Coronary artery (tissue), 2 donors: ENCODE measurements at regions not wholly inside any gene's neighbourhood (a gene's known extent, or its start where the extent isn't known, plus 50 kb on each side); places are given as distances from the start of the nearest gene placed in this dataset.

Experiments used
- DNase-seq: peaks from one replicate; pipeline ENCODE4 v3.0.0-alpha.2; 2017; ENCODE audit warnings: low spot score
- H3K27ac ChIP-seq, 2 donors: fragments of 200-600 bp; sonication (generic); one replicate each; pipeline ENCODE4 v1.5.1; 2016 to 2019
- H3K4me3 ChIP-seq: fragments of 200-600 bp; sonication (generic); 2 replicates; pipeline ENCODE4 v1.5.1; 2016; ENCODE audit warnings: mild to moderate bottlenecking, moderate library complexity
- TF ChIP-seq, protein P1 (sequence below): fragments of 200-600 bp; sonication (generic); IDR thresholded peaks from one replicate; pipeline ENCODE4 v1.5.1; 2019; ENCODE audit warnings: antibody characterized with exemption

DNA sequence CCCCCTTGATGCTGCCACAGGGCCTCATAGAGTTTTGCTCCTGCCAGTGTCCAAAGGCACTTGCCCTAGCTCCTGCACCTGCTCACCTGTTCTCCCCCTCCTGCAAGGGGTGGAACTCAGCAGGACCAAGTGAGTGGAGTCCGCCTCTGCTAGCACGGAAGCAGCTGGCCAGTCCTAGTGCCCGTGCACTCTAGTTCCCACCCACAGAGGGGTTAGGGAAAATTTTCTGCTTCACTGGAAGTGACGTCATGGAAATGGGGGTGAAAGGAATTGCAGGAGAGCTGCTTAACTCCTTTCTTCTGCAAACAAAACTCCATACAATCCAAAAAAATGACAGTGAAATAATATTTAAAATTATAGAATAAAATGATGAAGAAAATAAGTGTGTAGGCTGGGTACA is 609.7 kb upstream of the SLITRK1 start:
- DNase-seq: no peak
- TF ChIP-seq, protein P1, sequence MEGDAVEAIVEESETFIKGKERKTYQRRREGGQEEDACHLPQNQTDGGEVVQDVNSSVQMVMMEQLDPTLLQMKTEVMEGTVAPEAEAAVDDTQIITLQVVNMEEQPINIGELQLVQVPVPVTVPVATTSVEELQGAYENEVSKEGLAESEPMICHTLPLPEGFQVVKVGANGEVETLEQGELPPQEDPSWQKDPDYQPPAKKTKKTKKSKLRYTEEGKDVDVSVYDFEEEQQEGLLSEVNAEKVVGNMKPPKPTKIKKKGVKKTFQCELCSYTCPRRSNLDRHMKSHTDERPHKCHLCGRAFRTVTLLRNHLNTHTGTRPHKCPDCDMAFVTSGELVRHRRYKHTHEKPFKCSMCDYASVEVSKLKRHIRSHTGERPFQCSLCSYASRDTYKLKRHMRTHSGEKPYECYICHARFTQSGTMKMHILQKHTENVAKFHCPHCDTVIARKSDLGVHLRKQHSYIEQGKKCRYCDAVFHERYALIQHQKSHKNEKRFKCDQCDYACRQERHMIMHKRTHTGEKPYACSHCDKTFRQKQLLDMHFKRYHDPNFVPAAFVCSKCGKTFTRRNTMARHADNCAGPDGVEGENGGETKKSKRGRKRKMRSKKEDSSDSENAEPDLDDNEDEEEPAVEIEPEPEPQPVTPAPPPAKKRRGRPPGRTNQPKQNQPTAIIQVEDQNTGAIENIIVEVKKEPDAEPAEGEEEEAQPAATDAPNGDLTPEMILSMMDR: no peak
- H3K27ac ChIP-seq: no peak overlapping the region
- H3K4me3 ChIP-seq: no peak overlapping the region

DNA sequence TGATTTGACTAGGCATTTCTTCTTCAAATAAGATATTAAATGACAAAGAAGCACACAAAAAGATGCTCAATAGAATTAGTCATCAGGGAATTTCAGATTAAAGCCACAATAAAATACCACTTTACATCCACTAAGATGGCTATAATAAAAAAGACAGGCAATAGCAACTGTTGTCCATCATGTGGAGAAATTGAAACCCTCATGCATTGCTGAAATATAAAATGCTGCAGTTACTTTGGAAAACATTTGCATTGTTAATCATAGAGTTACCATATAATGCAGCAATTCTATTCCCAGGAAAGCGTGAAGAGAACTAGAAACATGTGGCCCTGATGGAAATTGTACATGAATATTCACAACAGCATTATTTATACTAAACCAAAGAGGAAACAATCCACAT is 605.5 kb upstream of the SLITRK1 start:
- no peak overlapping the region for H3K4me3 ChIP-seq
- no peak overlapping the region for H3K27ac ChIP-seq
- TF ChIP-seq, protein P1: no peak
- DNase-seq: no peak

DNA sequence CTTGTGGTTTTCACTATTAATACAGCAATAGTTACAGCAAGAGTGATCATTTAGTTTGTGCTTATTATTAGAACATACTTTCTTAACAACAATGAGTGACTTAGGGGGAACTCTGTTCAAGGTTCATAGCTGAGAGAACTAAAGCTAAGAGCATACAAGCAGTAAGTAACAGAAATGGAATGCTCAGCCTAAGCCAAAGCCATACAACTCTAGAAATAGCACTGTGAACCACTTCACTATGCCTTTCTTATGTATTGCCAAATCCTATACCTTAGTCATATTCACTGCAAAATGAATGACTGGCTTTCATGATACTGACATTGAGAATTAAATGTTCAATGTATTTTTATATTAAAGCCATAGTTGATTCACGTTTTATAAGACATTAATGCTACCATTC is 599.7 kb upstream of the SLITRK1 start:
- H3K4me3 ChIP-seq: no peak overlapping the region
- TF ChIP-seq, protein P1: no peak
- no peak for DNase-seq
- H3K27ac ChIP-seq: no peak overlapping the region

DNA sequence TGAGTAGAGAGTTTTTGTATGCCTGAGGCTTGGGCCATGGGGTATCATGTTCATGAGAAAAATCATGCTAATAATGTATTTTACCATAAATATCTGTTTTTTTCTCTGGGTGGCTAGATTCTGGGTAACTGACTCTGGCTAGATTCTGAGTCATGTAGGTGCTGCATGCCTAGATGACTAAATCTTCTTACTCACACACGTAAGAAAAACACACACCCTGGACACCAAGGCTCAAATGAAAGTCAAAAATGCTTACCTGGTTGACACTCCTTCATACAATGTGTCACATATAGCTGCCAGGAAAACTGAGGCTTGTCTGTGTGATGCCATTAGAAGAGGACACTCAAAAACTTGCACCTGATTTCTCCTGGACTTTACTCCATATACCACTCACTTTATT is 597.4 kb upstream of the SLITRK1 start:
- no peak for DNase-seq
- Histone ChIP-seq H3K27ac (no peak overlapping the region), H3K4me3 (no peak overlapping the region)
- TF ChIP-seq, protein P1: no peak

DNA sequence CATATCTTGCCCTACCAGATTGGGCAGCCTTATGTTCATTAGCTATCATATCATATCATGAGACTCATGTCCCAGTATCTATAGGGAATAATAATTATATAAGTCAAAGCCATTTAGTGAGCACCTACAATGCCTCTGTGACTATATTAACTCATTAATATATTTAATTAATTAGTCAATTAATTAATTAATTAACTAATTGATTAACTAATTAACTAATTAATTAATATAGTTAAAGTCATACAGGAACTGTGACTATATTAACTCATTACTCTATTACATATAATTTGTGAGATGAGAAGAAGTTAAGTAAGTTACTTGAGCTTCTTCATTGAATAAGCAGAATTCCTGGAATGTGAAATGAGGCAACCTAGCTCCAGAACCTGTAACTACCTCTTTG is 588.3 kb upstream of the SLITRK1 start:
- TF ChIP-seq, protein P1: no peak
- no peak for DNase-seq
- no peak overlapping the region for H3K27ac ChIP-seq

GRCh38 chr13:84466461-84466860 is 584.2 kb upstream of the SLITRK1 start:
- DNase-seq: no peak
- TF ChIP-seq, protein P1: no peak
- no peak overlapping the region for H3K27ac ChIP-seq
- no peak overlapping the region for H3K4me3 ChIP-seq

More for the DNA sequence above, 588.3 kb upstream of the SLITRK1 start:
- H3K4me3 ChIP-seq: no peak overlapping the region

GRCh38 chr13:84460989-84461388 is 578.7 kb upstream of the SLITRK1 start:
- Histone ChIP-seq H3K4me3 (no peak overlapping the region), H3K27ac (no peak overlapping the region)
- TF ChIP-seq, protein P1: no peak
- DNase-seq: no peak
